OCI-LY7 (cell line): ENCODE measurements at regions not wholly inside any gene's neighbourhood (a gene's known extent, or its start where the extent isn't known, plus 50 kb on each side); places are given as distances from the start of the nearest gene placed in this dataset.

Experiments
- BruUV-seq: library from RNA; stranded (reverse); fragments of 400-500 nt; replicated peaks from 2 replicates; lab custom pipeline; 2021; lab: Mats Ljungman, UMichigan
- CTCF ChIA-PET: fragments of 300-600 bp; sonication (Branson Sonifier 250); formaldehyde crosslinking; loops from one replicate; lab custom pipeline; 2022; ENCODE audit warnings: antibody characterized with exemption; ENCODE audit not compliant: unreplicated experiment; lab: Charles Lee
- POLR2A ChIA-PET: fragments of 300-600 bp; sonication (Branson Sonifier 250); formaldehyde crosslinking; loops from one replicate; lab custom pipeline; 2022; ENCODE audit warnings: antibody characterized with exemption; lab: Charles Lee
- DNase-seq: peaks from one replicate; pipeline ENCODE4 v3.0.0-alpha.2; 2015; ENCODE audit warnings: low spot score
- H2AFZ ChIP-seq: fragments of 200-600 bp; sonication (generic), shearing (Covaris generic); 2 replicates; pipeline ENCODE4 v1.6.1; 2014; ENCODE audit warnings: mild to moderate bottlenecking, antibody characterized with exemption, low read length, moderate library complexity
- H3K27ac ChIP-seq: fragments of 200-600 bp; sonication (generic); 2 replicates; pipeline ENCODE4 v1.5.1; 2014; ENCODE audit warnings: mixed run types, low read depth, mild to moderate bottlenecking, moderate library complexity, low read length, inconsistent platforms; ENCODE audit not compliant: poor library complexity, severe bottlenecking
- H3K36me3 ChIP-seq: fragments of 200-600 bp; sonication (generic); 2 replicates; pipeline ENCODE4 v1.6.1; 2014; ENCODE audit warnings: mild to moderate bottlenecking, antibody characterized with exemption, low read length, moderate library complexity, mixed read lengths; ENCODE audit not compliant: insufficient read depth
- H3K4me1 ChIP-seq: fragments of 200-600 bp; sonication (generic); 2 replicates; pipeline ENCODE4 v1.5.1; 2014; ENCODE audit warnings: mild to moderate bottlenecking, low read length; ENCODE audit not compliant: insufficient read depth, poor library complexity, severe bottlenecking
- H3K4me2 ChIP-seq: fragments of 200-600 bp; sonication (generic); 2 replicates; pipeline ENCODE4 v1.6.1; 2014; ENCODE audit warnings: mild to moderate bottlenecking, low read length
- H3K4me3 ChIP-seq: fragments of 200-600 bp; sonication (generic); 2 replicates; pipeline ENCODE4 v1.5.1; 2014; ENCODE audit warnings: mild to moderate bottlenecking, low read depth, low read length; ENCODE audit not compliant: poor library complexity, severe bottlenecking
- H3K79me2 ChIP-seq: fragments of 200-600 bp; sonication (generic); 2 replicates; pipeline ENCODE4 v1.6.1; 2016; ENCODE audit warnings: low read depth, mild to moderate bottlenecking, low read length, moderate library complexity, mixed read lengths; ENCODE audit not compliant: insufficient read depth
- H3K9me2 ChIP-seq: fragments of 200-600 bp; sonication (generic); 2 replicates; pipeline ENCODE4 v1.6.1; 2016; ENCODE audit warnings: mild to moderate bottlenecking, low read length, mixed read lengths; ENCODE audit not compliant: insufficient read depth
- H3K9me3 ChIP-seq: fragments of 200-600 bp; sonication (generic); 2 replicates; pipeline ENCODE4 v1.6.1; 2014; ENCODE audit warnings: mild to moderate bottlenecking, mixed run types, low read length, mixed read lengths
- H4K20me1 ChIP-seq: fragments of 200-600 bp; sonication (generic); 2 replicates; pipeline ENCODE4 v1.6.1; 2014; ENCODE audit warnings: mild to moderate bottlenecking, antibody characterized with exemption, low read length, moderate library complexity, mixed read lengths; ENCODE audit not compliant: insufficient read depth
- EZH2phosphoT487 ChIP-seq: fragments of 200-600 bp; sonication (generic); IDR thresholded peaks from 2 replicates; pipeline ENCODE4 v1.6.1; 2018; ENCODE audit warnings: low read depth, borderline replicate concordance, mild to moderate bottlenecking, mixed run types, antibody characterized with exemption, low read length, moderate library complexity, mixed read lengths
- intact Hi-C: fragments of 100-400 bp; cut with micrococcal nuclease; formaldehyde crosslinking; loops from one replicate; pipeline ENCODE4 v1.10.0; 2022; ENCODE audit not compliant: unreplicated experiment
- TF ChIP-seq, protein P1 (sequence below): fragments of 200-600 bp; sonication (generic); conservative IDR thresholded peaks from 2 replicates; pipeline ENCODE4 v1.5.1; 2014; ENCODE audit warnings: mild to moderate bottlenecking, antibody characterized with exemption, low read length, moderate library complexity, mixed read lengths

GRCh38 chr1:14474856-14475255 is 123.6 kb upstream of the KAZN start:
- Histone ChIP-seq H3K9me3 (no peaks in the 10 kb centered on the region), H4K20me1 (no peaks in the 10 kb centered on the region), H3K27ac (no peak overlapping the region), H3K4me2 (no peak overlapping the region), H3K36me3 (no peaks in the 10 kb centered on the region), H3K4me3 (no peak overlapping the region), H3K79me2 (no peaks in the 10 kb centered on the region), H3K9me2 (no peaks in the 10 kb centered on the region), H3K4me1 (no peaks in the 10 kb centered on the region), H2AFZ (no peak overlapping the region)
- no TSS peak for BruUV-seq
- ChIA-PET CTCF (no interaction called here), POLR2A (no interaction called here)
- DNase-seq: no peak
- intact Hi-C loops: no loop called here
- TF ChIP-seq, protein P1, sequence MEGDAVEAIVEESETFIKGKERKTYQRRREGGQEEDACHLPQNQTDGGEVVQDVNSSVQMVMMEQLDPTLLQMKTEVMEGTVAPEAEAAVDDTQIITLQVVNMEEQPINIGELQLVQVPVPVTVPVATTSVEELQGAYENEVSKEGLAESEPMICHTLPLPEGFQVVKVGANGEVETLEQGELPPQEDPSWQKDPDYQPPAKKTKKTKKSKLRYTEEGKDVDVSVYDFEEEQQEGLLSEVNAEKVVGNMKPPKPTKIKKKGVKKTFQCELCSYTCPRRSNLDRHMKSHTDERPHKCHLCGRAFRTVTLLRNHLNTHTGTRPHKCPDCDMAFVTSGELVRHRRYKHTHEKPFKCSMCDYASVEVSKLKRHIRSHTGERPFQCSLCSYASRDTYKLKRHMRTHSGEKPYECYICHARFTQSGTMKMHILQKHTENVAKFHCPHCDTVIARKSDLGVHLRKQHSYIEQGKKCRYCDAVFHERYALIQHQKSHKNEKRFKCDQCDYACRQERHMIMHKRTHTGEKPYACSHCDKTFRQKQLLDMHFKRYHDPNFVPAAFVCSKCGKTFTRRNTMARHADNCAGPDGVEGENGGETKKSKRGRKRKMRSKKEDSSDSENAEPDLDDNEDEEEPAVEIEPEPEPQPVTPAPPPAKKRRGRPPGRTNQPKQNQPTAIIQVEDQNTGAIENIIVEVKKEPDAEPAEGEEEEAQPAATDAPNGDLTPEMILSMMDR: no peak
- TF ChIP-seq EZH2phosphoT487: no peak

DNA sequence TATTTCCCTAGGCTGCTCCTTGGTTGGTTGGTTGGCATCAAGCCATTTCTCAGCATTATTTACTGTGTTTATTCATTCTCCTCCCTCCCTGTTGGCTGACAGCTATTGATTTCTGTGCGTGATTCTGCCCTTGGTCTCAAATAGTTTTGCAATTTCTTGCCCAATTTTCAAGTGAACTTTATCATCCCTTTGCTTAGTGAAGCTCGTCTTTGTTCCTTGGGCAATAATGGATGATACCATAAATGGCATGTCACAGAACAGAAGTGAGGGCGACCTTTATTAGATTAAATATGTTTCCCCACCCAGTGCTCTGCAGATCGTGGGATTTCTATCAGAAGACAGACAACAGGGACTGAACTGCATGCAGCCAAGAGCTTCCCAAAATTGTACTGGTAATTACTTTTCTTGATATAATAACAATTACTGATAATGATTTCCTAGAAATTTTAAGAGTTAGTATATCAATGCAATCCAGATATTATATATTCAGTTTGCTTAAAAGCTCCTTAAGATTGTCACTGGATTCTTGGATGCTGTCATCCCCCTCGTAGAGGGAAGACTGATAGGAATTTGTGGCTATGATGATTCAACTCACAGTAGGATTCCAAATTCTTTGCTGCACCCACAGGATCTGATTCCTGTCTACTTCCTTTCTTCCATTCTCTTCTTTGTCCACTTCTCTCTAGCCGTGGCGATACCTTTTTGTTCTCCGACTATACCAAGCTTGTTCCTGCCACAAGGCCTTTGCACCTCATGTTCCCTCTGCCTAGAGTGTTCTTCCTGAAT is 122.1 kb upstream of the KAZN start:
- CTCF ChIA-PET: no interaction called here
- H3K4me2 ChIP-seq: no peak overlapping the region
- DNase-seq: no peak
- no peaks in the 10 kb centered on the region for H3K36me3 ChIP-seq
- H3K4me1 ChIP-seq: no peaks in the 10 kb centered on the region
- H3K27ac ChIP-seq: no peak overlapping the region
- H3K4me3 ChIP-seq: no peak overlapping the region
- no peaks in the 10 kb centered on the region for H4K20me1 ChIP-seq
- no peak for TF ChIP-seq EZH2phosphoT487
- no TSS peak for BruUV-seq
- no peaks in the 10 kb centered on the region for H3K79me2 ChIP-seq
- intact Hi-C loops: no loop called here
- POLR2A ChIA-PET: no interaction called here
- no peak overlapping the region for H2AFZ ChIP-seq
- no peaks in the 10 kb centered on the region for H3K9me2 ChIP-seq
- H3K9me3 ChIP-seq: no peaks in the 10 kb centered on the region

DNA sequence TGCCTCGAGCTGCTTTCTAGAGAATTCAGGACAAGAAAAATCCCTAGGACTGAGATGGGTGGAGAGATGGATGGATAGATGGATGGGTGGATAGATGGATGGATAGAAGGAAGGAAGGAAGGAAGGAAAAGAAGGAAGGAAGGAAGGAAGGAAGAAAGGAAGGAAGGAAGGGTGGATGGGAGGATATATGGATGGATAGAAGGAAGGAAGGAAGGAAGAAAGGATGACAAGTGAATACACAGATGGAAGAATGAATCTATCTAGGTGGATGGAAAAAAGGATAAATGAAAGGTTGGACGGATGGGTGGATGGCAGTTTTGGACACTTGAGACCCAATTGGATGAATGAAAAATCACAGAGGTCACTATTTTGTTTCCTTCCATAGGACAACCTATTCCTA is 120.4 kb upstream of the KAZN start:
- ChIA-PET POLR2A (no interaction called here), CTCF (no interaction called here)
- no peaks in the 10 kb centered on the region for H3K79me2 ChIP-seq
- no peak overlapping the region for H3K4me3 ChIP-seq
- H4K20me1 ChIP-seq: no peaks in the 10 kb centered on the region
- no peak overlapping the region for H3K27ac ChIP-seq
- H2AFZ ChIP-seq: no peak overlapping the region
- H3K9me3 ChIP-seq: no peaks in the 10 kb centered on the region
- intact Hi-C loops: no loop called here
- H3K9me2 ChIP-seq: no peaks in the 10 kb centered on the region
- BruUV-seq: no TSS peak
- TF ChIP-seq, protein P1: no peak
- no peak for TF ChIP-seq EZH2phosphoT487
- H3K36me3 ChIP-seq: no peaks in the 10 kb centered on the region
- DNase-seq: no peak
- no peaks in the 10 kb centered on the region for H3K4me1 ChIP-seq
- no peak overlapping the region for H3K4me2 ChIP-seq
